AG04449 (cell line): ENCODE measurements at regions not wholly inside any gene's neighbourhood (a gene's known extent, or its start where the extent isn't known, plus 50 kb on each side); places are given as distances from the start of the nearest gene placed in this dataset.

ENCODE experiments used
- CTCF ChIA-PET: fragments of 350-600 bp; formaldehyde crosslinking; extraction: SDS; loops from one replicate; lab custom pipeline; 2021; ENCODE audit warnings: antibody characterized with exemption; lab: Yijun Ruan, JAX
- POLR2A ChIA-PET: fragments of 400-600, 350-600 bp; formaldehyde crosslinking; extraction: SDS; loops from one replicate; lab custom pipeline; 2020; ENCODE audit warnings: antibody characterized with exemption, inconsistent platforms; lab: Yijun Ruan, JAX
- DNase-seq: peaks from one replicate; pipeline ENCODE4 v3.0.0-alpha.2; 2010; ENCODE audit warnings: low read depth, low spot score
- H3K4me3 ChIP-seq: 2 replicates; pipeline ENCODE4 v1.5.1; 2011; ENCODE audit warnings: low read depth, mild to moderate bottlenecking, control low read depth, low read length
- TF ChIP-seq, protein P1 (sequence below): IDR thresholded peaks from one replicate; pipeline ENCODE4 v1.5.1; 2011; ENCODE audit warnings: mild to moderate bottlenecking, moderate library complexity, low read length, control low read depth, inconsistent platforms; ENCODE audit not compliant: insufficient read depth; ENCODE audit errors: missing control alignments

DNA sequence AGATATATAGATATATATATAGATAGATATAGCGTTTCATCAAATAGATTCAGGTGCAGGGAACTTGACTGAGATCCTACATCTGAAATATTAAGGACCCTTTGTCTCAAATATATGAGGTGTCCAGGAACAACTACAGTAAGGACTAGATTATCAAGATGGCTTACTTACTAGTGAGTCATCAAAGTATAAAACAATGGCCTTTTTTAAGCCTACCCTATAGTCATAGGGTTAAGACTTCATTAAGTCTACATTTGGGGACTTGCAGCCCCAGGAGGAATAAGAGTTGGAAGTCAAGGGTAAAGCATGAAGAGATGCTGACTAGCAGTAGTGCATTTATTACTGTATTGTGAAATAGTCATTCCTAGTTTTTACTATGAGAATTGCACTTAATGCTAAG lies 1023.4 kb downstream of the CDH11 start:
- ChIA-PET CTCF (no interaction called here), POLR2A (no interaction called here)
- no peak overlapping the region for H3K4me3 ChIP-seq
- no peak for DNase-seq
- TF ChIP-seq, protein P1, sequence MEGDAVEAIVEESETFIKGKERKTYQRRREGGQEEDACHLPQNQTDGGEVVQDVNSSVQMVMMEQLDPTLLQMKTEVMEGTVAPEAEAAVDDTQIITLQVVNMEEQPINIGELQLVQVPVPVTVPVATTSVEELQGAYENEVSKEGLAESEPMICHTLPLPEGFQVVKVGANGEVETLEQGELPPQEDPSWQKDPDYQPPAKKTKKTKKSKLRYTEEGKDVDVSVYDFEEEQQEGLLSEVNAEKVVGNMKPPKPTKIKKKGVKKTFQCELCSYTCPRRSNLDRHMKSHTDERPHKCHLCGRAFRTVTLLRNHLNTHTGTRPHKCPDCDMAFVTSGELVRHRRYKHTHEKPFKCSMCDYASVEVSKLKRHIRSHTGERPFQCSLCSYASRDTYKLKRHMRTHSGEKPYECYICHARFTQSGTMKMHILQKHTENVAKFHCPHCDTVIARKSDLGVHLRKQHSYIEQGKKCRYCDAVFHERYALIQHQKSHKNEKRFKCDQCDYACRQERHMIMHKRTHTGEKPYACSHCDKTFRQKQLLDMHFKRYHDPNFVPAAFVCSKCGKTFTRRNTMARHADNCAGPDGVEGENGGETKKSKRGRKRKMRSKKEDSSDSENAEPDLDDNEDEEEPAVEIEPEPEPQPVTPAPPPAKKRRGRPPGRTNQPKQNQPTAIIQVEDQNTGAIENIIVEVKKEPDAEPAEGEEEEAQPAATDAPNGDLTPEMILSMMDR: no peak

DNA sequence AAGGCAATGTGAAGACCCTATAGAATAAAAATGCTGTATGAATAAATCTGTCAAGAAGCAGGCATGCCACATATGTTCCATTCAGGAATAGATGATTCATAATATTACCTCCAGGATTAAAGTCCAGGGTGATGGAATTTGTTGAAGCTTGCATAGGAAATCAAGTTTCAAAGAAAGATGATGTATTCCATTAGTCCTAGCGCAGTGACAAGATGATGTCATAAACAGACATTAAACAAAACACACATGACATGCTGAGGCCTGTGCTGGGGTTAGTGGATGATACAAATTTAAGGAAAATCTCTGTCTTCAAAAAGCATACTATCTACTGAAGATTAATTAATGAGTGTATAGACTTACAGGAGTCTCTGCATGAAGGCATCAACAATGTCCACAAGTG lies 1025.2 kb downstream of the CDH11 start:
- CTCF ChIA-PET: no interaction called here
- no peak overlapping the region for H3K4me3 ChIP-seq
- DNase-seq: no peak
- POLR2A ChIA-PET: no interaction called here
- TF ChIP-seq, protein P1: no peak

DNA sequence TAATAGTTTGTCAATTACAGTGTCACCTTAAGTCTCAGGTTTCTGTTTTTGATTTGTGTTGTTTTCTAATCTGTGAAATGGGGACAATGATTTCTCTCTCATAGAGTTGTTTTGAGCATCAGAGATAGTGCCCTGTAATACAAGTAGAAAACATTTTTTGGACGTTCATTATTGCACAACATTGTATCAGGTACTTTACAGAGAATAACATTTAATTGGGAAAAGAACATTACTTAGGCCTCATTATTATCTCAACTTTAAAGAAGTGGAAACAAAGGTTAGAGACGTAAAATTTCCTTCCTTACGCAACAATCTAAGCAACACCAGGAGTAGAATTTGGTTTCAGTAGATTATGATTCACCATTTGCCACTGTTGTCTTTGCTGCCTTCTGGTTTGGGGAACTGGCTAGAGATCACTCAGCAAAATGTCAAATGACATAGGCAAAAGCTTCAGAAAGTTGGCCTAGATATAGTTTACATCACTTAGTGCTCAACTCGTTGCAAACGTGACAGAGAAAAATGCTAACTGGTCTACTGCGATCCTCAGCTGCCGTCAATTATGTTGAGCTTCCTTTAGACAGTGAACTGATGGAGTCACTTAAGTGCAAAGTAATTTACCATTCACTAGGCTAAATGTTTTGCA lies 1026.8 kb downstream of the CDH11 start:
- H3K4me3 ChIP-seq: no peak overlapping the region
- DNase-seq: no peak
- POLR2A ChIA-PET: no interaction called here
- TF ChIP-seq, protein P1: no peak
- CTCF ChIA-PET: no interaction called here

DNA sequence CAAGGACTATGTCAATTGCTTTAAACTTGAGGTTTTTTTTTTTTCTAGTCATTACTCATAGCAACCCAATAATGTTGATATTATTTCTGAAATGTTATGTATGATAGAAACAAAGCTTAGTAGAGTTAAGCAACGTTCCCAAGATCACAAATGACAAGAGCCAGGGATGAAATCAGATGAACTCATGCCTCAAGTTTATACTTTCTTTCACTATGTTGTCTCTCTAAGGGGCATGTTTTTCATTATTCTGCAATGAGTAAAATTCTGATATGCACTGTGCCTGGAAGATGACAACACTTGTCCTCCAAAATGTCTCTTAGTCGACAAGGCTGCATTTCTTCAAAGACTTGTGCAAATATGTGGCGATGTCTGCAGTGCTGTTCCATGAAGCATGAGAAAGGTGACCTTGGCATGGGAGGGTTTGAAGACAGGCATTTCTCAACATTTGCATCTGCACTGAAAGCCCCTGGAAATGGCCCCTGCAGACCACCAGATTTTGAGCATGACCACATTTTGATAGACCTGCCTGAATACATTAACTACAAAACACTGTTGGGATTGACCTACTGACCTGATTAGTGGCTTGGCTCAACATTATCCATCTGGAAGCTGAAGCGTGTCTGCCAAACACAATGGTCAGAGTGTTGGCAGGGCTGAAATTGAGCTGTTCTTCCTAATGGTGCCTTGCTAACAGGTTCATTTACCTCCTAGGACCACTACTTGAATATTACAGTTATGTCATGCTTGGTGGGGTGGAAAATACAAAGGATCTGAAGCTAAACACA lies 1027.5 kb downstream of the CDH11 start:
- ChIA-PET CTCF (interaction anchor here (0.9 kb wide), 1 partner anchor 248 kb away, joined by 3 read pairs; no protein-coding TSS in a partner anchor), POLR2A (no interaction called here)
- no peak for DNase-seq
- TF ChIP-seq, protein P1: no peak
- no peak overlapping the region for H3K4me3 ChIP-seq

DNA sequence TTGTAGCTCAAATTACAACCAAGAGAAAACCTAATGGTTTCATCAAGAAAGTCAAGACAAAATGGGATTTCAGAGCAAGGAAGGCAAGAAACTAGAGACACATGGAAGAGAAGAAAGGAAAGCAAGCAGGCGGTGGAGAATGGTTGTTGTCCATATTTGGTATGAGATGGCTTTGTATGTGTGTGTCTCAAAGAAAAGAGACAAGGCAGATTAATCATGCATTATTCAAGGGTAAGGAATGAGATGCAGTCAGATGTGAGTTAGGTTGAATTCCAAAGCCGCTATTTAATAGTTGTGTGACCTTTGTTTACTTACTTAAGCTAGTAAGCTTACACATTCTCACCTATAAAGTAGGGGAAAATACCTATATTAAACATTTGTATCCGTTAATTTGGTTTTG lies 1029.6 kb downstream of the CDH11 start:
- CTCF ChIA-PET: interaction anchor here (1.3 kb wide), 1 partner anchor 40 kb away, joined by 3 read pairs; no protein-coding TSS in a partner anchor
- no peak overlapping the region for H3K4me3 ChIP-seq
- POLR2A ChIA-PET: no interaction called here
- TF ChIP-seq, protein P1: no peak
- peak; percentile 46 for DNase-seq

DNA sequence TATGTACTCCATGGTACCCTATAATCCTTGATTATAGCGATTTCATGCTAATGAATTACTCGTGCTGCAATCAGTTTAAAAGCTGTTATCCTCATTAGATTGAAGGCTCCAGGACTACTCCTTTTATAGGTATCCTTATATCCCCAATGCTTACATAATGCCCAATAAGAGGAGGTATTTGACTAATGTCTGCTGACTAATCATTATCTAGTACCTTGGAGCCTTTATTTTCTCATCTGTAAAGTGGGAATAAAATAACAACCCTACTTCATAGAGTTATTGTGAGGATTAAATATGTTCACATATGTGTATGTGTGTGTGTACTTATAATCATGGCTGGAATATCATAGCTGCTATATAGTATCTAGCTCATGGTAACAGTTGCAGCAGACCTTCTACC lies 1031.5 kb downstream of the CDH11 start:
- no peak overlapping the region for H3K4me3 ChIP-seq
- ChIA-PET POLR2A (interaction anchor here (0.6 kb wide), 1 partner anchor 390 kb away, joined by 3 read pairs; no protein-coding TSS in a partner anchor), CTCF (interaction anchor here (0.5 to 1.7 kb wide), 13 partner anchors 22 to 1027 kb away, joined by 3 to 6 read pairs (median 3); no protein-coding TSS in a partner anchor)
- TF ChIP-seq, protein P1: no peak
- DNase-seq: no peak
